HG03342 (cell line): ENCODE measurements at regions not wholly inside any gene's neighbourhood (a gene's known extent, or its start where the extent isn't known, plus 50 kb on each side); places are given as distances from the start of the nearest gene placed in this dataset.

Source experiments
- ATAC-seq: cut with Tn5 transposase; IDR thresholded peaks from one replicate; pipeline ENCODE4 v1.9.1; 2021; ENCODE audit warnings: mild to moderate bottlenecking, moderate library complexity; ENCODE audit not compliant: unreplicated experiment

- ATAC-seq, result no peak
Observed at GRCh38 chr2:16851126-16851525, 185.5 kb upstream of the CYRIA start.

- ATAC-seq, result no peak
Observed at GRCh38 chr2:16840496-16841172, 175.0 kb upstream of the CYRIA start.

- no peak for ATAC-seq
Observed at GRCh38 chr2:16832910-16833309, 167.3 kb upstream of the CYRIA start.

GRCh38 chr2:16828828-16829160 is 163.2 kb upstream of the CYRIA start:
- ATAC-seq, result no peak

- ATAC-seq, result no peak
Observed at GRCh38 chr2:16828044-16828827, 162.6 kb upstream of the CYRIA start.

GRCh38 chr2:16824472-16824871 is 158.8 kb upstream of the CYRIA start:
- no peak for ATAC-seq

- no peak for ATAC-seq
Observed at GRCh38 chr2:16821692-16822091, 156.1 kb upstream of the CYRIA start.

GRCh38 chr2:16818203-16818556 is 152.5 kb upstream of the CYRIA start:
- no peak for ATAC-seq

- no peak for ATAC-seq
Observed at GRCh38 chr2:16817305-16818202, 151.9 kb upstream of the CYRIA start.

GRCh38 chr2:16816522-16816921 is 150.9 kb upstream of the CYRIA start:
- ATAC-seq, result no peak

- no peak for ATAC-seq
Observed at GRCh38 chr2:16816016-16816415, 150.4 kb upstream of the CYRIA start.

- ATAC-seq, result no peak
Observed at GRCh38 chr2:16813593-16813992, 148.0 kb upstream of the CYRIA start.

GRCh38 chr2:16798472-16798871 is 132.8 kb upstream of the CYRIA start:
- ATAC-seq, result no peak

GRCh38 chr2:16791496-16791895 is 125.9 kb upstream of the CYRIA start:
- ATAC-seq, result no peak

GRCh38 chr2:16785149-16785548 is 119.5 kb upstream of the CYRIA start:
- no peak for ATAC-seq

- no peak for ATAC-seq
Observed at GRCh38 chr2:16784652-16785051, 119.0 kb upstream of the CYRIA start.

GRCh38 chr2:16777123-16777870 is 111.7 kb upstream of the CYRIA start:
- no peak for ATAC-seq

- ATAC-seq, result no peak
Observed at GRCh38 chr2:16775899-16776231, 110.2 kb upstream of the CYRIA start.

- no peak for ATAC-seq
Observed at GRCh38 chr2:16774980-16775898, 109.6 kb upstream of the CYRIA start.

GRCh38 chr2:16774091-16774490 is 108.5 kb upstream of the CYRIA start:
- ATAC-seq, result no peak
